PC-3 (cell line): ENCODE measurements at regions not wholly inside any gene's neighbourhood (a gene's known extent, or its start where the extent isn't known, plus 50 kb on each side); places are given as distances from the start of the nearest gene placed in this dataset.

Source experiments
- ATAC-seq: fragments of 200-7000 bp; cut with Tn5 transposase; 2 replicates; pipeline ENCODE4 v1.9.1; 2020; ENCODE audit warnings: mild to moderate bottlenecking, moderate library complexity
- BruUV-seq: library from RNA; stranded (reverse); fragments of 400-500 nt; replicated peaks from 2 replicates; lab custom pipeline; 2021; lab: Mats Ljungman, UMichigan
- CTCF ChIA-PET: fragments of 300-600 bp; sonication (Branson Sonifier 250); formaldehyde crosslinking; loops from one replicate; lab custom pipeline; 2022; ENCODE audit warnings: antibody characterized with exemption; lab: Charles Lee
- POLR2A ChIA-PET: fragments of 300-600 bp; sonication (Branson Sonifier 250); formaldehyde crosslinking; loops from one replicate; lab custom pipeline; 2022; ENCODE audit warnings: antibody characterized with exemption; ENCODE audit not compliant: unreplicated experiment; lab: Charles Lee
- DNase-seq: peaks from one replicate; pipeline ENCODE4 v3.0.0-alpha.2; 2015
- H2AFZ ChIP-seq: fragments of 300-600 bp; sonication (generic); 2 replicates; pipeline ENCODE4 v1.6.0; 2016; ENCODE audit warnings: antibody characterized with exemption, low read length
- H3F3A ChIP-seq: fragments of 300-600 bp; sonication (generic); one replicate; pipeline ENCODE4 v1.6.0; 2017; ENCODE audit warnings: antibody characterized with exemption, low read length, control low read depth, mild to moderate bottlenecking; ENCODE audit not compliant: unreplicated experiment
- H3K27ac ChIP-seq: fragments of 300-600 bp; sonication (generic); 2 replicates; pipeline ENCODE4 v1.5.1; 2016; ENCODE audit warnings: mild to moderate bottlenecking, low read length
- H3K27me3 ChIP-seq: fragments of 300-600 bp; sonication (generic); 2 replicates; pipeline ENCODE4 v1.6.1; 2016; ENCODE audit warnings: low read length, mixed read lengths
- H3K36me3 ChIP-seq: fragments of 300-600 bp; sonication (generic); 2 replicates; pipeline ENCODE4 v1.6.1; 2016; ENCODE audit warnings: low read depth, mixed run types, low read length, mixed read lengths
- H3K4me1 ChIP-seq: fragments of 300-600 bp; sonication (generic); 2 replicates; pipeline ENCODE4 v1.5.1; 2016; ENCODE audit warnings: low read length; ENCODE audit not compliant: insufficient read depth
- H3K4me2 ChIP-seq: fragments of 300-600 bp; sonication (generic); 2 replicates; pipeline ENCODE4 v1.6.0; 2016; ENCODE audit warnings: low read length
- H3K4me3 ChIP-seq: fragments of 300-600 bp; sonication (generic); 2 replicates; pipeline ENCODE4 v1.5.1; 2016; ENCODE audit warnings: mild to moderate bottlenecking, low read length, mixed read lengths
- H3K79me2 ChIP-seq: fragments of 300-600 bp; sonication (generic); 2 replicates; pipeline ENCODE4 v1.6.1; 2017; ENCODE audit warnings: low read length, mixed read lengths
- H3K9ac ChIP-seq: fragments of 300-600 bp; sonication (generic); 2 replicates; pipeline ENCODE4 v1.6.0; 2016; ENCODE audit warnings: mild to moderate bottlenecking, low read length
- H3K9me2 ChIP-seq: fragments of 300-600 bp; sonication (generic); replicated peaks from 2 replicates; pipeline ENCODE4 v1.6.1; 2016; ENCODE audit warnings: mixed run types, low read length, mixed read lengths
- H3K9me3 ChIP-seq: fragments of 300-600 bp; sonication (generic); 2 replicates; pipeline ENCODE4 v1.6.1; 2016; ENCODE audit warnings: low read length, mixed read lengths
- H4K20me1 ChIP-seq: fragments of 300-600 bp; sonication (generic); 2 replicates; pipeline ENCODE4 v1.6.1; 2016; ENCODE audit warnings: low read length, mixed read lengths
- EZH2 ChIP-seq: fragments of 300-600 bp; sonication (generic); IDR thresholded peaks from one replicate; pipeline ENCODE4 v1.6.1; 2017; ENCODE audit warnings: antibody characterized with exemption, mild to moderate bottlenecking, low read length; ENCODE audit not compliant: unreplicated experiment
- EZH2phosphoT487 ChIP-seq: fragments of 300-600 bp; sonication (generic); IDR thresholded peaks from 2 replicates; pipeline ENCODE4 v1.6.1; 2018; ENCODE audit warnings: mild to moderate bottlenecking, antibody characterized with exemption, low read length, borderline replicate concordance
- intact Hi-C: fragments of 100-400 bp; cut with micrococcal nuclease; formaldehyde crosslinking; loops from 2 replicates; pipeline ENCODE4 v1.9.0; 2023
- TF ChIP-seq, protein P1 (sequence below): fragments of 300-600 bp; sonication (generic); conservative IDR thresholded peaks from 2 replicates; pipeline ENCODE4 v1.5.1; 2017; ENCODE audit warnings: antibody characterized with exemption, low read depth, mild to moderate bottlenecking, low read length

DNA sequence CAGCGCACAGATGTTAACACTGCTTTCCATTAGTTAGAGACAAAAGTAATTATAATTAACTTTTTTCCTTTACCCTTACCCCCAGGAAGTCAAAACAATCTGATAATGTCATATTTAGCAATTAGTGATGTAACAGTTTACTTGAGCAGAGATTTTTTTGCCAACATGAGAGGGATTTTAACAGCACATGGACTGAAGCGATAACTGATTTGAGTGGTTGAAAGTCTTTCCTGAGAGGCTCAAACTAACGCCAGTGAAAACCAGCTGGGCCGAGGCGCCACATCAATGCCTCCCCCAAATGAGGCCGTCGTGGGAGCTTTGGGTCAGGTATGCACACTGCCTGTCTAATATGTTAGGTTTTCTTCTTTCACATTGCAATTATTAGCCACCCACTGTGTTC lies 469.9 kb upstream of the SMIM21 start:
- ATAC-seq (no peak), DNase-seq (no peak)
- Histone ChIP-seq H3F3A (no peaks in the 10 kb centered on the region), H3K9me2 (no peaks in the 10 kb centered on the region), H4K20me1 (no peaks in the 10 kb centered on the region), H3K9me3 (no peaks in the 10 kb centered on the region), H3K9ac (no peak overlapping the region), H3K4me2 (no peak overlapping the region), H3K27ac (no peak overlapping the region), H3K79me2 (no peaks in the 10 kb centered on the region), H2AFZ (no peak overlapping the region), H3K27me3 (peaks cover 35% of the 10 kb centered on the region; the same call in 1 of the 2 replicates), H3K36me3 (no peaks in the 10 kb centered on the region), H3K4me3 (no peak overlapping the region), H3K4me1 (no peaks in the 10 kb centered on the region)
- CTCF ChIA-PET, result no interaction called here
- POLR2A ChIA-PET, result no interaction called here
- TF ChIP-seq EZH2 (no peak), EZH2phosphoT487 (no peak)
- BruUV-seq, result no TSS peak
- intact Hi-C loops, result no loop called here

DNA sequence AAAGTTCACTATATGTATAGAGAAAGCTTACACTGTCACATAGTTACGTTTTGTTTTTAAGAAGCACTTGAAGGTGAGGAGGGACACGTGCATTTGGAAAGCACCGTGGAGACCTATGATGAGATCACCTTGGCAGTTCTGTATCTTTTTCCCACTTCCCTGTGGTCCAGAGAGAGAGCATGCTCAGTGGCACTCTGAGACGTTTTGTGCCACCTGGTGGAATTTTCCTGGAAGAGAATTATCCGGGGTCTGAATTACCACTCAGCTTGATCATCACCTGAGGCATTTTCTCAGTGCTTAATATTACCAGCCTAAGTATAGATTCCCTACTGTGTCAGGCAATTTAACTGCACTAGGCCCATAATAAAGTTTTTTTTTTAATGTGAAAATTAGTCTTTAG lies 469.4 kb upstream of the SMIM21 start:
- Histone ChIP-seq H3K79me2 (no peaks in the 10 kb centered on the region), H3F3A (no peaks in the 10 kb centered on the region), H2AFZ (no peak overlapping the region), H4K20me1 (no peaks in the 10 kb centered on the region), H3K4me2 (no peak overlapping the region), H3K9ac (no peak overlapping the region), H3K27ac (no peak overlapping the region), H3K9me3 (no peaks in the 10 kb centered on the region), H3K4me3 (no peak overlapping the region), H3K27me3 (peaks cover 30% of the 10 kb centered on the region; the same call in 1 of the 2 replicates), H3K9me2 (no peaks in the 10 kb centered on the region), H3K4me1 (no peaks in the 10 kb centered on the region), H3K36me3 (no peaks in the 10 kb centered on the region)
- CTCF ChIA-PET, result no interaction called here
- TF ChIP-seq EZH2, result no peak
- TF ChIP-seq, protein P1, sequence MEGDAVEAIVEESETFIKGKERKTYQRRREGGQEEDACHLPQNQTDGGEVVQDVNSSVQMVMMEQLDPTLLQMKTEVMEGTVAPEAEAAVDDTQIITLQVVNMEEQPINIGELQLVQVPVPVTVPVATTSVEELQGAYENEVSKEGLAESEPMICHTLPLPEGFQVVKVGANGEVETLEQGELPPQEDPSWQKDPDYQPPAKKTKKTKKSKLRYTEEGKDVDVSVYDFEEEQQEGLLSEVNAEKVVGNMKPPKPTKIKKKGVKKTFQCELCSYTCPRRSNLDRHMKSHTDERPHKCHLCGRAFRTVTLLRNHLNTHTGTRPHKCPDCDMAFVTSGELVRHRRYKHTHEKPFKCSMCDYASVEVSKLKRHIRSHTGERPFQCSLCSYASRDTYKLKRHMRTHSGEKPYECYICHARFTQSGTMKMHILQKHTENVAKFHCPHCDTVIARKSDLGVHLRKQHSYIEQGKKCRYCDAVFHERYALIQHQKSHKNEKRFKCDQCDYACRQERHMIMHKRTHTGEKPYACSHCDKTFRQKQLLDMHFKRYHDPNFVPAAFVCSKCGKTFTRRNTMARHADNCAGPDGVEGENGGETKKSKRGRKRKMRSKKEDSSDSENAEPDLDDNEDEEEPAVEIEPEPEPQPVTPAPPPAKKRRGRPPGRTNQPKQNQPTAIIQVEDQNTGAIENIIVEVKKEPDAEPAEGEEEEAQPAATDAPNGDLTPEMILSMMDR, result peak; percentile 44
- DNase-seq, result peak; percentile 46
- intact Hi-C loops, result no loop called here
- ATAC-seq, result peak; percentile 56
- POLR2A ChIA-PET, result no interaction called here
- no TSS peak for BruUV-seq

DNA sequence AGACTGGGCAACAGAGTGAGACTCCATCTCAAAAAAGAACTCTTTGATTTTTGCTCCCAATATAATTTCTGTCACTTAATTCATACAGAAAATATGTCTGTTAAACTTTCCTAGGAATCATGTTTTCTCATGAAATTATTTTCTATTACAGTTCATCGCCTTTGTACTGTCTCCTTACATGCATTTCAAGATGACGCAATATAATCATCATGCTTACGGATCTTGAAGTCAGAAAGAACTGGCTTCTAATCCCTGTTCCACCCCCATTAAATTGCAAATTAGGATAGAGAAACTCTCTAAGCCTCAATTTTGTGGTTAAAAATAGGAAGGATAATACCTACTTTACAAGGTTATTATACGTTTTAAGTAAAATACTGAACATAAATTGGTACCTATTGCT lies 467.6 kb upstream of the SMIM21 start:
- H3K9me2 ChIP-seq, result no peaks in the 10 kb centered on the region
- ATAC-seq (no peak), DNase-seq (no peak)
- H3K9ac ChIP-seq, result no peak overlapping the region
- H4K20me1 ChIP-seq, result no peaks in the 10 kb centered on the region
- no peak overlapping the region for H3K4me2 ChIP-seq
- peaks cover 29% of the 10 kb centered on the region; the same call in 1 of the 2 replicates for H3K27me3 ChIP-seq
- H3K4me3 ChIP-seq, result no peak overlapping the region
- intact Hi-C loops, result no loop called here
- no peaks in the 10 kb centered on the region for H3K79me2 ChIP-seq
- no peaks in the 10 kb centered on the region for H3F3A ChIP-seq
- ChIA-PET CTCF (no interaction called here), POLR2A (no interaction called here)
- H2AFZ ChIP-seq, result no peak overlapping the region
- no peaks in the 10 kb centered on the region for H3K4me1 ChIP-seq
- H3K36me3 ChIP-seq, result no peaks in the 10 kb centered on the region
- no TSS peak for BruUV-seq
- no peaks in the 10 kb centered on the region for H3K9me3 ChIP-seq
- TF ChIP-seq, protein P1, result no peak
- no peak for TF ChIP-seq EZH2
- no peak for TF ChIP-seq EZH2phosphoT487
- no peak overlapping the region for H3K27ac ChIP-seq
